CD4-positive, alpha-beta T cell treated with Interleukin-1 beta for 1 hour (primary cell): ENCODE measurements at regions not wholly inside any gene's neighbourhood (a gene's known extent, or its start where the extent isn't known, plus 50 kb on each side); places are given as distances from the start of the nearest gene placed in this dataset.
"Not testable (repeated sequence)": the region's sequence is repeated elsewhere in the genome, so short reads cannot be mapped to it uniquely, and the experiment has no call there.

Source experiments
- DNase-seq, 2 donors: peaks; one replicate each; pipeline ENCODE4 v3.0.0-alpha.2; 2020 to 2022

DNA sequence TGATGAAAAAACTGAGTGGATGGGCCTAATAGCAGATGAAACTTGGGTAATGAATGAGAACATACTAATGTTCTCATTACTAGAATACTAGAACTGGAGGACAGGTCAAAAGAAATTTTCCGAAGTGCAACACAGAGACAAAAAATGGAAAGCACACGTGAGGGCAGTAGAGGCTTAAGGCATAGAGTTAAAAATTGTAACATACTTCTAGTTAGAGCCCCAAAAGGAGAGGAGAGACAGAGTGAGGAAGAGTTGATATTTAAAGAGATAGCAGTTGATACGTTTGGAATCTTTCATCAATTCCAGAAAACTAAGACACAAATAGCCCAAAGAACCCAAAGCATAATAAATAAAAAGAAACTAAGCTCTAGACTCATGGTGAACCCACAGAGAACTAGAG lies 327.9 kb downstream of the SQOR start:
- no peak for DNase-seq

DNA sequence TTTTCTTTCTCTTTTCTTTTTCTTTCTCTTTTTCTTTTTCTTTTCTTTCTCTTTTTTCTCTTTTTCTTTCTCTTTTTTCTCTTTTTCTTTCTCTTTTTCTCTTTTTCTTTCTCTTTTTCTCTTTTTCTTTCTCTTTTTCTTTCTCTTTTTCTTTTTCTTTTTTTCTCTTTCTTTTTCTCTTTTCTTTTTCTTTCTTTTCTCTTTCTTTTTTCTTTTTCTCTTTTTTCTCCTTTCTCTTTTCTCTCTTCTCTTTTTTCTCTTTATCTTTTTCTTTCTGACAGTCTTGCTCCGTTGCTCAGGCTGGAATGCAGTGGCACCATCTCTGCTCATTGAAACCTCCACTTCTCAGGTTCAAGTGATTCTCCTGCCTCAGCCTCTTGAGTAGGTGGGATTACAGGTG lies 335.7 kb downstream of the SQOR start:
- DNase-seq, result no peak

DNA sequence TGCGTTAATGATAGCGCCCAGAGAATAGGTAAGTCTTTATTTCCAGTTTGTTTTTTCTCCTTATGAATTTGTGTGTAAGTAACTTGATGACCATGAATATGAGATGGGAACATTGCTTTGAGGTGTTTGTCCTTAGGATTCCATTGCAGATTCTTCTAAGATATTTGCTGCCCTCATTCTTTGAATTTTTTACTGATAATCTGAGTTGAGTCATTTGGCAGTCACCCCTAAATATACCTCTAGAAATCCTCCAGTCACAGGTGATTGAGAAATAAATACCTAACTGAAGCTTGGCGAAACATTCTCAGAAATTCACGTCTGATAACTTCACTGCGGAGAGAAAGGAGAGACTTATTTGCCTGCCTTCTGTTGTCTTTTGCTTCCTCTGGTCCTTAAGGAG lies 345.5 kb downstream of the SQOR start:
- no peak for DNase-seq

DNA sequence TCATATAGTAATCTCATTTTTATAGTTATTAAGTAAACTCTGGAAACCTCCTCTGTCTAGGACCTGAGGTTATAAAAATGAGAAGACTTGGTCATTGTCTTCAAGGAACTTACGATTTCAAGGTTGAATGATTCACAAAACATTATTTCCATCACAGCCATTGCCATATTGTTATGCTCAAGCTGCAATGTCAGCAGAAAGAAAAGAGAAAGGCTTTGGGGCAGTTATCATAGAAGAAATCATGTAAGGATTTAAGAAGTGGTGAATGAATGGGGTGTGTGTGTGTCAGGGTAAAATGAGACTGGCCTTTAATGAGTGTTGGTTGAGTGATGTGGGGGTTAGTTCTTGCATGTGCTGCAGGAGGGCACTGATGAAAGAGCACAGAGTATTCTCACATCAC lies 346.8 kb downstream of the SQOR start:
- DNase-seq, result no peak

DNA sequence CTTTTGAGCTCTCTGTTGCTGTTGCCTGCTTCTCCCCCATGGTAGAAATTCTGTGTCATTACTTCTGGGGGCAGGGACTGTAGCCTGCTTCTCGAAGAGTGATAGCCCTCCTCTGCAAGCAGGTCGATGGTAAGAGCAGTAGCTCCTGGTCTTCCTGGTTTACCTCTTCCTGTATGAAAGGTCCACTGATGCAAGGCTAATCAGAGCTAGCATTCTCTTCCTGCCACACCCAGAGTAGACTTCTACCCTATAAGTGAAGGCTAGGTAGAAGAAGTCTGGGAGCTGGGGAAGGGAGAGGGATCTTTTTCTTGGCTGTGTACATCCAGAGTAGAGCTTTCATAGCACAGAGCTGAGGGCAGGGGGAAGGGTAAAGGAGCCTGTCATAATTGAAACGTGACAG lies 357.0 kb downstream of the SQOR start:
- DNase-seq, result no peak

DNA sequence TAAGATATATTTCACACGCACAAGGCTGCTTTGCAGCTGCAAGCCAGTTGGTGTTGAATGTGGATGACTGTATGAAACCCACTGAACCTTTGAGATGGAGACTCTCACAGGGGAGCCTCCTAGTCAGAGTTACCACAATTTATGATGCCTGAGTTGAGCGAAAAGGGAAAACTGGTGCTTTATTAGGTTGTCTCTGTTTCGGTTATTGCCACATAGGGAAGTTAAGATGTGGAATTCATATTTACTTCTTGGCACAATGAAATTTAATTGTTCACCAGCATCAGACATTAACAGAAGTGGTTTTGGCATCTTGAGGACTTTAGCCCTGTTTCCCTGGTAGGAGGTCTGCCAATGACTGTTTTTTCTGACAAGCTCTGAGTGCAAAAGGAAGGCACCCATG lies 358.2 kb downstream of the SQOR start:
- DNase-seq, result no peak

DNA sequence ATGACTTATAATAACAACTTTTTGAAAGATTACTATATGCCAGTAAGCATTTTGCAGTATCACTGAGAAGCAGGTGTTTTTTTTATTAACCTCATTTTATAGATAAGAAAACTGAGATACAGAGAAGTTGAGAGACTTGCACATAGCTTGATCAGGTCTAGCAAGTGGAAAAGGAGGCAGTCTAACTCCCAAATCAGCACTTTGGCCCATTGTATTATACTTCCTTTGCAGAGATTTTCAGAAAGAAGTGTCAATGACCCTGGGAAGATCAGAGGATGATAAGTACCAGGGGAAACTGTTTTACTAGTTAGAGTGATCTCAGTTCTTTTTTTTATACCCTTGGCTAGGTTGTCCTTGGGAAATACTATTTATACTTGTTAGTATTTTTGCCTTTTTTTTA lies 358.7 kb downstream of the SQOR start:
- no peak for DNase-seq

DNA sequence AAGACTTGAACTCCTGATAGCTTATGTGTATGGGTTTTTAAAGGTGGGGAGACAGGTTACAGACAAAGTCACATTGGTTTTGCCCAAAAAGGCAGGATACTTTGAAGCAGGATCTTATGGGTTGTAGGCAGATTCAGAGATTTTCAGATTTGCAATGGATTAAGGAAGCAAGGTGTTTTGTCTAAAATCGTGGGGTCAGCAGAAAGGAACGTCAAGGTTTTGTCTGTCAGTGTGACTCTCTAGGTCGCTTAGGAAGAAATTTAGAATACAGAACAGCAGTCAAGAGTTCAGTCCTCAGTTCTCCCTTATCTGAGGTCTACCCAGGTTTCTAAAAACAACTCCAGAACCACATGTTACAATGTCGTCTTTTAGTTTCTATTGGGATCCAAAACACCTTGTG lies 361.0 kb downstream of the SQOR start:
- no peak for DNase-seq

DNA sequence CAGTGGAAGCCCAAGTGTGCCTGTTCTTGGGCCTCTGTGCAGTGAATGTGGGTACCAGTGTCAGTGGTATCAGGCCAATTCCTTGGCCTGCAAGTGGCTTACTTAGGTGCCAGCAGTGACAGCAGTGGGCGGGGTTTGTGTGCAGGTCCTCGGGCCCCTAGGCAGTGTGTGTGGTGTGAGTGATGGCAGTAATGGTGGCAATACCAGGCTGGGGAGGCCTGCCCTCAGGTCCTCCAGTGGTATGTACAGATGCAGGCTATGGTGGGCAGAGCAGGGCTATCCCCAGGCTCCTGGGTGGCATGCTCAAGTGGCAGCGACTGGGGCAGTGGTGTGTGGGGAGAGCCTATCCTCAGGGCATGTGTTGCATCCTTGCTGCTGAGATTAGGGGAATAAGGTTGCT lies 379.7 kb downstream of the SQOR start:
- DNase-seq, result no peak

DNA sequence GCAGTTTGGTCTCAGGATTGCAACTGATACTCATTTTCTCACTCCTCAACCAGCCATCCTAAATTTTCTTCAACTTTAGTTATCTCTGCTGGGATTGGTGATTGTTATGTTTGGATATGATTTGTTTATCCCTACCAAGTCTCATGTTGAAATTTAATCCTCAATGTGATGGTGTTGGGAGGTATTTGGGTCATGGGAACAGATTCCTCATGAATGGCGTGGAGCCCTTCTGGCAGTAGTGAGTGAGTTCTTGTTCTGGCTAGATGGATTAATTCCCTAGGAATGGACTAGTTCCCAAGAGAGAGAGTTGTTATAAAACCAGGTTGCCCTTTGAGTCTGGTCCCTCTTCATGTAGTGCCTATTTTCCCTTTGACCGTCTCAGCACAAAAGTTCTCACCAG lies 399.9 kb downstream of the SQOR start:
- DNase-seq, result no peak

DNA sequence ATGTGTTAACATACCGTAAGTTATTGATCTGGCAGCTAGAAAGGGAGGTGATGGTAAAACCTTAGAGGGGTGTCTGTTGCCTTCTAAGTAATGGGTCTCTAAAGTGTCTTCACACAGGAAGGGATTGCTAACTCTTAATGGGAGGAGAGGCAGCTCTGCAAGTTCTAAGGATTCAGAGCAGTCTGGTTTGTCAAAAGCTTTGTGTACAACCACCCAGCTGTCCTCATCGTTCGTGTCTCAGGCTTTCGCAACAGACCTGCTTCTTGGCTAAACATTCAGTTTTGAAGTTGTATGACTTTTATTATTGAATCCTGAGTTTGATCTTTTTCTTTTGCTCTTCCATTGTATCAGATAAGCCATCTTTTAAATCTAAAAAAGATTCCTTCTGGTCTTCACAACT lies 404.9 kb downstream of the SQOR start:
- DNase-seq, result no peak

DNA sequence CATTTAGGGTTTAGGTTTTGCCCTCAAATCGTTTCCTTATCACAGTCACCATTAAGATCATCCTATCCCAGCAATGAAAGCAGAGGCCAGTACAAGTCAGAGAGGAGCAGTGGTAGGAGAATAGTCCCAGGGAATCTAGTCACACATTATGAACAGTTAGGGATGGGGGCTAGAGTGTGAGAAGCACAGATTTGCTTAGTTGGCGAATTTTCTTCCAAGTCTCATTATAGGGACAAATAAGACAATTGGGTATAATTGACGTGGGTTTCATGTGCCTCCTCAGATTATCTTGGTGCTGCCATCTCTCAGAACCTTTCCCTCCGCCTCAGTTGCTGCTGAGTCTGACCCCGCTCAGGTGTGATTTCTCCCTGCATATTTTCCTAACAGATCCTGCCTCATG lies 407.1 kb downstream of the SQOR start:
- no peak for DNase-seq

DNA sequence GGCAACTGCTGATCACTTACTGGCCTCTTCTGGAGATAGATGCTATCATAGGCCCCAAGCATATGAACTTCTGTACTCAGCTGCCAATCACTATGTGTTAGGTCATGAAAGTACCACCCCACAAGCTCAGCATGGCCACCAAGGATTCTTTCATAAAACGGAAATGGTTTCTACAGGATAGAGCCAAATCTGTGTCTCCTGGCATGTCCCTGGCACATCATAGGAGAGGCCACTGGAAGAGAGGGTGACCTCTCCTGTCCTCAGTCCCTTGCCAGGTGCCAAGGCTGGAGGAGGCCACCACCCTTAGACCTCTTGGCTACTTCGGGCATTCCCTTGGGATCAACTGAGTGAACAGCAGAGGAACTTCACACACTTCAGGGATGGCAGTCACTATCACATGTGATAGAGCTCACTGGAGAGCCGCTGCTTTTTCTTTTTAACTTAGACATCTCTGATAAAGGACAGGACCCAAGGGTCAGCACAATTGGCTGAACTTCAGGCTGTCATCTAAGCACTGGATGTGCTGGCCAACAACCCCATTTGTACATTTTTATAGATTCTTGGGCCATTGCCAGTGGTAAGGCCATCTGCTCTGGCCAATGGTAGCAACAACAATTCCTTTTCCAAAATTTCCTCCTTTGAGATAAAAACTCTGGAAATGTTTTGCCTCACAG lies 425.2 kb downstream of the SQOR start:
- DNase-seq, result no peak

DNA sequence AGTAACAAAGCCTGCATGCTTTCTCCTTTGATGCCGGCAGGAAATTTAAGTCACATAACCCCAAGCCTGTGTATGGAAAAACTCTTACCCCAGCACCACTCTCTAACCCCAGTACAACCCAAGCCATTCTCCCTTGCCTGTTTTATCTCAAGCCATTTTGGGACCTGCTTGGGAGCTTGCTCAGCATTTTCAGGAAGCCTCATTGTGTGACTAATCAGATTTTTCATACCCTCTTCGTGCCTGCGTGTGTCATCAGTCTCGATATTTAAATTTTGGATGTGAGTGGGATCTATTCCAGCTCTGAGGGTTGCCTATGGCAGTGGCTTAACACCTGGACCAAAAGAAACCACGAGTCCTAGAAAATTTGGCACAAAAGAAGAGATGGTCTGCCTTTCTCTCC lies 426.2 kb downstream of the SQOR start:
- DNase-seq, result no peak

DNA sequence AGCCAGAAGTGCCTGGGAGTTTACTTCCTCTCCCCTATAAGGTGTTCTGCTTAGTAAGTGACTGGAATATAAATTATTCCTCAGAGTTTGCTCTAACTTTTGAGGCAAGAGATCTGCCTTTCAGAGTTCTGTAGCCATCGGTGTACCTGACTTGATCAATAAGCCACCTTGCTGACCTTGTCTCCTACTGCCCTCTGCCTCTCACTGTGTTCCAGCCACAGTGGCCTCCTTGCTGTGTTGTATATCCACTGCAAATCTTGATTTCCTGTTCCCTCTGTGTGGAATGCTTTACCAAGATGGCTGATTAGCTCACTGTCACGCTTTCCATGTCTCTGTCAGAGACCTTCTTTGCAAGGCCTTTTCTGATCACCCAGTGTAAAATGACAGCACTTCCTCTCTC lies 442.4 kb downstream of the SQOR start:
- DNase-seq, result no peak

DNA sequence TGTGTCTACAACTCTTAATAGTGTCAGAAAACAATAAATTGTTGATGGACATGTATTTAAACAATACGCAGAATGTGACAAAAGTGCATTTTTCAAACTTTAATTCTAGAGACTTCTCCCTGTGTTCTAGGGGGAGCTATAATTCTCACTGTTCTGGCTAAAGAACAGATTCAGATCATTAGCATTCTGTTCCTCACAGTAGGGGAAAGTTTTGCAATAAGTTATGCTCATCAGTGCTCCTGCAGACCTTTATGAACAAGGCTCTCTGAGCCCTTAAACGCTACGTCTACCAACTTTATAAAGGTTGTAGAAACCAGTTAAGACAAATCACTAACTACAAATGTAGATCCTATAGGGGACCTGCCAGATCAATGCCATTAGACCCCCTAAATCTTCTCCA lies 444.2 kb downstream of the SQOR start:
- DNase-seq, result no peak

DNA sequence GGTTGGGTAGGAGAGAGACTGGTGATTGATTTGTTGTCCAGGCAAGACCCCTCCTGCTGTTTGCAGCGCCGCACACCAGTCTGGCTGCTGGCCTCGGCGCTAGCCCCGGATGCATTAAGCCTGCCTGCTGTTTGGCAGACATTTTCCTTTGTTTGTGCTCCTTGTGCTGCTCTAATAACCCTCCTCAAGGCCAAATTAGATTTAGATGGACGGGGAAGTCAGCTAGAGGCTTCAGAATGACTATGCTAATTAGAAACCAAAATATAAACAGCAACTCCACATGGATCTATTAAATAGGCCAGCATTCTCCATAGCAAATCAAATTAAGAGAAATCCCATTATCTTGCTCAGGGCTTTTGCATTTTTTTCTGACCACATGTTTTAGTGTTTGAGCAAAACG lies 445.2 kb downstream of the SQOR start:
- no peak for DNase-seq

DNA sequence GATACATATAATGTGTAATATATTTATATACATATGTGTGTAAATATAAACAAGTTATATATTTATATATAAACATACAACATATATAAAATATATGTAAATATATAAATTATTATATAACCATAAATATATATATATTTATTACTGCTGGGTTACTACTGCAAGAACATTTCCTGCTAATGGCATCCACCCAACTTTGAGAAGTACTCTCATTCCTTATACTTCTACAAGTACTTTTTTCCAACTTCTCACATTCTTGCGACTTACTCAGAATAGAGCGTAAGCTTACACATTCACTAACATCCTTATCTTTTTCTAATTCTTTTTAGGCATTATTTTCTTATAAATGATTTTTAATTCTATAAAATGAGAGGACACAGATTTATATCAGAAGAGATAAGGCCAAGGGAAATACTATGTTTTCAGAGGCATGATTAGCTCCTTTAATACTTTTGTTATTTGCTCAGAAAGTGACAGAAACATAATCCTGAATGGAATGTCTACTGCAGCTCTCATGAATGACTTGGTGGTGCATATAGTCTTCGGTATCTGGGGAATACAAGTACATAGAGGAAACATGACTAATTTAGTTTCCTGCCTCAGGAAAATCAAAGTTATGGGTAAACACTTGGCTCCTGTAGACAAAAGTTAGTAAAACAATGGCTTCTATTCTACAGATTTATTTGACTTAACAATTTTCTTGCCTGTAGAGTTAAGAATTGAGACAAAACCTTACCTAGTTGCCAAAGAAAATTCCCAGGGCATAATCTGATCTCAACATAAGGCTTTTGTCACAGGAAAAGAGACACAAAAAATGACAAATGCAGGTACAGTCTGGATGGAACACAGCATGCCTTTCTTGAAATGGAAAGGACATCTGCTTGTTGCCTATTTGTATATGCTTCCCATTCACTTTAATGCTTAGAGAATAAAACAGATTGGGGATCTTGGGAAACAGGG lies 453.9 kb downstream of the SQOR start:
- DNase-seq, result no peak

DNA sequence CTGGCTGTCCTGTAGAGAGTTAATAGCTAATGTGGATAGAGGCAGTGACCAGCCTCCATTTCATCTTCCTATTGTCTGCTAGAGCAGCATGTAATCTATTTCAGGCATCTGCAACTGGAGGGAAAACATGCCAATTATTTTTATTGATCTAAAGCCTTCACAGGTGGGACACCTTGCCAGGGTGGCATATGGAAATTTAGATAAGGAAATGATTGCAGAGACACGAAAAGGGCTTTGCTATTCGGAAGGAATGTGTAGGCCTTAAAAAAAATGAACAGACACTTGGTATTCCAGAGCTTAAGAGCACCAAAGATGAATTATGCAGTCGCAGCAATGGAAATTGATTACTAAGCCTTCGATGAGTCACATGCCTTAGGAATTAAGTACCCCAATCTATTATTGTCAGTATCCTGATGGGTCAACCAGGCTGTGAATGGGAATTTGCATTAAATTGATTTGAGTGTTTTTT lies 454.7 kb downstream of the SQOR start:
- DNase-seq, result no peak

DNA sequence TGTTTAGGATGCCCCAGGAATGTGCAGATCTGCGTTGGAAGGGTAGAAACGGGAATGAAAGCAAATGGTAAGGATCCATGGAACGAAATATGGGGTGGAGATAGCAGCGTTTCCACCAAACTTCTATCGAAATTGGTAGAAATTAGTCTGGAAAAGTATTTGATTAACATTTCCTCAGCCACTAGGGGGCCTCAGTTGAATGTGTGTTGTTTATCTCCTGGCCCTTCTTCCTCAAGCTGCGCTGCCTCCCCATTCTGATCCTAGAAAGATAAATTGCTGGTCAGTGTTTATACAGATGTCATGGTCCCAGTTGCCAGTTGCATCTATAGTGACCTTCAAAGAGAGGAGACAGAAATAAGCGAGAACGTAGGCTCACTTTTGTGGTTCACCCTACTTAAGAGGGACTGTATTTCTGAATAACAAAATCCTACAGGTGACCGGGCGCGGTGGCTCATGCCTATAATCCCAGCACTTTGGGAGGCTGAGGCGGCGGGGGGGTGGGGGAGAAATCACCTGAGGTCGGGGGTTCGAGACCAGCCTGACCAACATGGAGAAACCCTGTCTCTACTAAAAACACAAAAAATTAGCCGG lies 457.1 kb downstream of the SQOR start:
- no peak for DNase-seq

DNA sequence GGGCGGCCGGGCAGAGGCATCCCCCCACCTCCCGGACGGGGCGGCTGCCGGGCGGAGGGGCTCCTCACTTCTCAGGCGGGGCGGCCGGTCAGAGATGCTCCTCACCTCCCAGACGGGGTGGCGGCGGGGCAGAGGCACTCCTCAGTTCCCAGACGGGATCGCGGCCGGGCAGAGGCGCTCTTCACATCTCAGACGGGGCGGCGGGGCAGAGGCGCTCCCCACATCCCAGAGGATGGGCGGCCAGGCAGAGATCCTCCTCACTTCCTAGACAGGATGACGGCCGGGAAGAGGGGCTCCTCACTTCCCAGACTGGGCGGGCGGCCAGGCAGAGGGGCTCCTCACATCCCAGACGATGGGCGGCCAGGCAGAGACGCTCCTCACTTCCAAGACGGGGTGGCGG lies 463.2 kb downstream of the SQOR start:
- not testable (repeated sequence) for DNase-seq

DNA sequence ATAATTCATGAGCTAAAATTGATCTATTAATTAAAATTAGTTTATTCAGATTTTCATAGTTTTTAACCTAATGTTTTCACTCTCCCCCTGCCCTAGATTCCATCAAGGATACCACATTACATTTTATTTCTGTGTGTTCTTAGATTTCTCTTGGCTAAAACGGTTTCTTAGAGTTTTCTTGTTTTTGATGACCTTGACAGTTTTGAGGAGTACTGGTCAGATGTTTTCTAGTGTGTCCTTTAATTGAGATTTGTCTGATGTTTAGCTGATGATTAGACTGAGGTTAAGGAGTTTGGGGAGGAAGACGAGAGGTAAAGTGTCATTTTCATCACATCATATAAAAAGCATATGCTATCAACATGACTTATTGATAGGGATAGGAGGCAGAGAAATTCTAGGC lies 475.9 kb downstream of the SQOR start:
- no peak for DNase-seq

DNA sequence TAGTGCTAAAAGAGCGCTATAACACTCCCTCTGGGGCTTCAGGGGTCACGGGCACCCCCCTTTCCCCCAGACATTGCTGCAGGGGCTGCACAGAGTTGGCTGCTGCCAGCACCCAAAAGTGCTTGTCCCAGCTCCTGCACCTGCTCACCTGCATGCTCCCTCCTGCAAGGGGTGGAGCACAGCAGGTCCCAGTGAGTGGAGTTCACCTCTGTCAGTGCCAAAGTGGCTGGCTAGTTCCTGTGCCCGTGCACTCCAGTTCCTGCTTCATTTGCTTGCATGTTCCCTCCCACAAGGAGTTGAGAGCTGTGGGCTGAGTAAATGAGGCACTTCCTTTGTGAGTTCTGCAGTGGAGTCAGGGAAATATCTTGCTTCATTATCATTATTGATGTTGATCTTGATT lies 476.9 kb downstream of the SQOR start:
- DNase-seq, result no peak

DNA sequence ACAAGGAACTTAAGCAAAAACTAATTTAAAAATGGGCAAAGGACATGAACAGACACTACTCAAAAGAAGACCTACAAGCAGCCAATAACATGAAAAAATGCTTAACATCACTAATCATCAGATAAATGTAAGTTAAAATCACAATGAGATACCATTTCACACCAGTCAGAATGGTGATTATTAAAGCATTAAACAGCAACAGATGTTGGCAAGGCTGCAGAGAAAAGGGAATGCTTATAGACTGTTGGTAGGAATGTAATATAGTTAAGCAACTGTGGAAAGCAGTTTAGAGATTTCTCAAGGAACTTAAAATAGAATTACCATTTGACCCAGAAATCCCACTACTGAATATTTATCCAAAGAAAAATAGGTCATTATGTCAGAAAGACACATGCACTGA lies 482.2 kb downstream of the SQOR start:
- DNase-seq, result no peak
